HEK293 (cell line): ENCODE measurements at regions not wholly inside any gene's neighbourhood (a gene's known extent, or its start where the extent isn't known, plus 50 kb on each side); places are given as distances from the start of the nearest gene placed in this dataset.
A peak's percentile ranks its signal among the peaks of the same experiment; 100 is the strongest.
"Not testable (repeated sequence)": the region's sequence is repeated elsewhere in the genome, so short reads cannot be mapped to it uniquely, and the experiment has no call there.

Experiments
- CTCF ChIA-PET: fragments of 350-600 bp; formaldehyde crosslinking; extraction: SDS; loops from one replicate; lab custom pipeline; 2021; ENCODE audit warnings: antibody characterized with exemption; lab: Yijun Ruan, JAX
- POLR2A ChIA-PET: fragments of 300-600 bp; formaldehyde crosslinking; extraction: SDS; loops from one replicate; lab custom pipeline; 2020; ENCODE audit warnings: antibody characterized with exemption, inconsistent platforms; lab: Yijun Ruan, JAX
- H3K27ac ChIP-seq: fragments of 200-500 bp; sonication (Bioruptor generic); 2 replicates; pipeline ENCODE4 v1.5.1; 2014; ENCODE audit warnings: low read depth, low read length, control low read depth, inconsistent platforms; ENCODE audit errors: extremely low read depth
- H3K36me3 ChIP-seq, 2 experiments: fragments of 200-500 bp in 1 of 2; sonication (Bioruptor generic) in 1 of 2; 1 replicate in 1 of 2; 2 replicates in 1 of 2; pipeline ENCODE4 v1.5.1; 2014 to 2017; ENCODE audit warnings: inconsistent platforms in 2 of 2, low read length in 2 of 2; ENCODE audit not compliant: control insufficient read depth in 2 of 2, insufficient read depth in 1 of 2
- H3K4me1 ChIP-seq: fragments of 200-500 bp; sonication (Bioruptor generic); 2 replicates; pipeline ENCODE4 v1.5.1; 2014; ENCODE audit warnings: mild to moderate bottlenecking, low read length, inconsistent platforms; ENCODE audit not compliant: control insufficient read depth, insufficient read depth
- H3K4me3 ChIP-seq: 2 replicates; pipeline ENCODE4 v1.5.1; 2011; ENCODE audit warnings: low read depth, mild to moderate bottlenecking, control low read depth, low read length, moderate library complexity
- H3K9me3 ChIP-seq: fragments of 200-500 bp; sonication (Bioruptor generic); 2 replicates; pipeline ENCODE4 v1.5.1; 2014; ENCODE audit warnings: low read depth, low read length, inconsistent platforms; ENCODE audit not compliant: control insufficient read depth, insufficient read depth
- PRDM10 ChIP-seq: fragments of 450-650 bp; formaldehyde crosslinking; IDR thresholded peaks from 2 replicates; pipeline ENCODE4 v1.5.1; 2016; ENCODE audit warnings: missing biosample characterization, missing genetic modification characterization
- SP3 ChIP-seq: fragments of 450-650 bp; formaldehyde crosslinking; IDR thresholded peaks from 2 replicates; pipeline ENCODE4 v1.5.1; 2016; ENCODE audit warnings: missing biosample characterization, missing genetic modification characterization
- ZBTB17 ChIP-seq: fragments of 450-650 bp; formaldehyde crosslinking; IDR thresholded peaks from 2 replicates; pipeline ENCODE4 v1.5.1; 2016; ENCODE audit warnings: missing biosample characterization, missing genetic modification characterization
- ZNF248 ChIP-seq: fragments of 450-650 bp; formaldehyde crosslinking; IDR thresholded peaks from 2 replicates; pipeline ENCODE4 v1.5.1; 2017; ENCODE audit warnings: missing biosample characterization, missing genetic modification characterization
- ZNF341 ChIP-seq: fragments of 450-650 bp; formaldehyde crosslinking; IDR thresholded peaks from 2 replicates; pipeline ENCODE4; 2016; ENCODE audit warnings: low read depth, missing biosample characterization, missing genetic modification characterization
- ZNF366 ChIP-seq: fragments of 450-650 bp; formaldehyde crosslinking; conservative IDR thresholded peaks from 2 replicates; pipeline ENCODE4 v1.5.1; 2016; ENCODE audit warnings: missing biosample characterization, missing genetic modification characterization
- ZNF398 ChIP-seq: fragments of 450-650 bp; formaldehyde crosslinking; IDR thresholded peaks from 2 replicates; pipeline ENCODE4 v1.5.1; 2017; ENCODE audit warnings: missing biosample characterization, missing genetic modification characterization
- ZNF404 ChIP-seq: fragments of 450-650 bp; formaldehyde crosslinking; IDR thresholded peaks from 2 replicates; pipeline ENCODE4 v1.5.1; 2017; ENCODE audit warnings: missing biosample characterization, missing genetic modification characterization
- ZNF513 ChIP-seq: fragments of 450-650 bp; IDR thresholded peaks from 2 replicates; pipeline ENCODE4 v1.5.1; 2018; ENCODE audit warnings: missing biosample characterization, missing genetic modification characterization
- ZNF843 ChIP-seq: fragments of 450-650 bp; formaldehyde crosslinking; IDR thresholded peaks from 2 replicates; pipeline ENCODE4 v1.5.1; 2016; ENCODE audit warnings: missing biosample characterization, missing genetic modification characterization

- ChIA-PET CTCF (interaction anchor here (0.6 kb wide), 1 partner anchor 48 kb away, joined by 4 read pairs; no protein-coding TSS in a partner anchor), POLR2A (no interaction called here)
- no peaks in the 10 kb centered on the region for H3K9me3 ChIP-seq
- no peak overlapping the region for H3K4me3 ChIP-seq
- no peak overlapping the region for H3K27ac ChIP-seq
- no peaks in the 10 kb centered on the region for H3K4me1 ChIP-seq
- peak; percentile 15; the same call in 1 of the 2 replicates for TF ChIP-seq SP3 (tag by site-specific recombination)
- TF ChIP-seq ZBTB17 (tag by site-specific recombination): 0 out of 2 replicates have a peak, but pooled peaks have one; percentile 21
- peak; percentile 86 for TF ChIP-seq PRDM10 (tag by site-specific recombination)
- TF ChIP-seq ZNF398 (tag by site-specific recombination): peak; percentile 71
- no peak for TF ChIP-seq ZNF248
- peak; percentile 23 for TF ChIP-seq ZNF341 (tag by site-specific recombination)
- peak; percentile 44 for TF ChIP-seq ZNF366
- TF ChIP-seq ZNF843 (tag by site-specific recombination): no peak
- no peaks in the 10 kb centered on the region for H3K36me3 ChIP-seq
Measured at GRCh38 chr7:3117488-3118231, 74.0 kb upstream of the CARD11 start.

GRCh38 chr7:3119352-3119927 is 75.8 kb upstream of the CARD11 start:
- H3K4me1 ChIP-seq, H3K36me3 ChIP-seq, CTCF ChIA-PET, POLR2A ChIA-PET, H3K4me3 ChIP-seq, H3K27ac ChIP-seq, H3K9me3 ChIP-seq: not testable (repeated sequence)

GRCh38 chr7:3119963-3120362 is 76.3 kb upstream of the CARD11 start:
- no peaks in the 10 kb centered on the region for H3K9me3 ChIP-seq
- ChIA-PET CTCF (no interaction called here), POLR2A (no interaction called here)

More at GRCh38 chr7:3119963-3120362, 76.3 kb upstream of the CARD11 start:
- Histone ChIP-seq H3K36me3 (no peaks in the 10 kb centered on the region), H3K4me3 (no peak overlapping the region), H3K4me1 (no peaks in the 10 kb centered on the region), H3K27ac (no peak overlapping the region)
- peak; percentile 89 for TF ChIP-seq ZNF513 (tag by site-specific recombination)
- no peak for TF ChIP-seq ZNF404 (tag by site-specific recombination)
